Smooth muscle cell (in vitro differentiated cells): ENCODE measurements at regions not wholly inside any gene's neighbourhood (a gene's known extent, or its start where the extent isn't known, plus 50 kb on each side); places are given as distances from the start of the nearest gene placed in this dataset.

Source experiments
- DNase-seq: peaks from one replicate; lab custom pipeline; 2025; ENCODE audit not compliant: unreplicated experiment; lab: John Stamatoyannopoulos, UW
- H2AFZ ChIP-seq: fragments of 200-600 bp; sonication (generic); 2 replicates; pipeline ENCODE4 v1.6.0; 2016; ENCODE audit warnings: antibody characterized with exemption, low read depth, mild to moderate bottlenecking
- H3F3A ChIP-seq: fragments of 200-600 bp; sonication (generic); 2 replicates; pipeline ENCODE4 v1.6.0; 2017; ENCODE audit warnings: antibody characterized with exemption, low read depth
- H3K27ac ChIP-seq: fragments of 200-600 bp; sonication (generic); 2 replicates; pipeline ENCODE4 v1.5.1; 2016; ENCODE audit warnings: low read depth, mild to moderate bottlenecking
- H3K27me3 ChIP-seq: fragments of 200-600 bp; sonication (generic); 2 replicates; pipeline ENCODE4 v1.6.1; 2016; ENCODE audit warnings: low read depth, mild to moderate bottlenecking
- H3K36me3 ChIP-seq: fragments of 200-600 bp; sonication (generic); 2 replicates; pipeline ENCODE4 v1.5.1; 2016; ENCODE audit warnings: low read depth
- H3K4me1 ChIP-seq: fragments of 200-600 bp; sonication (generic); 2 replicates; pipeline ENCODE4 v1.5.1; 2016; ENCODE audit warnings: low read depth
- H3K4me2 ChIP-seq: fragments of 200-600 bp; sonication (generic); 2 replicates; pipeline ENCODE4 v1.6.0; 2016; ENCODE audit warnings: mild to moderate bottlenecking
- H3K4me3 ChIP-seq: fragments of 200-600 bp; sonication (generic); 2 replicates; pipeline ENCODE4 v1.5.1; 2016; ENCODE audit warnings: mild to moderate bottlenecking
- H3K79me2 ChIP-seq: fragments of 200-600 bp; sonication (generic); 2 replicates; pipeline ENCODE4 v1.6.0; 2016; ENCODE audit warnings: low read depth, mild to moderate bottlenecking
- H3K9ac ChIP-seq: fragments of 200-600 bp; sonication (generic); 2 replicates; pipeline ENCODE4 v1.6.0; 2016; ENCODE audit warnings: low read depth
- H3K9me3 ChIP-seq: fragments of 200-600 bp; sonication (generic); replicated peaks from 2 replicates; pipeline ENCODE4 v1.5.1; 2016; ENCODE audit warnings: low read depth
- H4K20me1 ChIP-seq: fragments of 200-600 bp; sonication (generic); 2 replicates; pipeline ENCODE4 v1.6.0; 2016; ENCODE audit warnings: low read depth
- CTCF ChIP-seq: fragments of 200-600 bp; sonication (generic); IDR thresholded peaks from 2 replicates; pipeline ENCODE4 v1.5.1; 2017; ENCODE audit warnings: borderline replicate concordance, mild to moderate bottlenecking, antibody characterized with exemption; ENCODE audit not compliant: insufficient read depth, poor library complexity, severe bottlenecking
- WGBS: methylation state at CpG from one replicate; pipeline ENCODE4 v1.1.7; 2016; ENCODE audit warnings: low lambda C conversion rate; 5-methylcytosine and 5-hydroxymethylcytosine counted together

- DNase-seq = no peak
- H3K9ac ChIP-seq = no peak overlapping the region
- no peaks in the 10 kb centered on the region for H3K79me2 ChIP-seq
- no peak for TF ChIP-seq CTCF
- no peaks in the 10 kb centered on the region for H4K20me1 ChIP-seq
- H3K27me3 ChIP-seq = no peaks in the 10 kb centered on the region
- no peak overlapping the region for H2AFZ ChIP-seq
- no peaks in the 10 kb centered on the region for H3K36me3 ChIP-seq
- no peak overlapping the region for H3K4me3 ChIP-seq
- peak overlapping the region; percentile 27 for H3K27ac ChIP-seq
- H3K9me3 ChIP-seq = no peaks in the 10 kb centered on the region
- no peak overlapping the region for H3K4me2 ChIP-seq
- no peaks in the 10 kb centered on the region for H3F3A ChIP-seq
- no peaks in the 10 kb centered on the region for H3K4me1 ChIP-seq
These were observed 982.2 kb downstream of the TLE1 start for GRCh38 chr9:80707120-80707519.

- TF ChIP-seq CTCF = no peak
- Histone ChIP-seq H3K4me3 (no peak overlapping the region), H3F3A (peaks cover 10% of the 10 kb centered on the region), H3K79me2 (no peaks in the 10 kb centered on the region), H3K9me3 (no peaks in the 10 kb centered on the region), H3K36me3 (no peaks in the 10 kb centered on the region), H3K27me3 (no peaks in the 10 kb centered on the region), H4K20me1 (no peaks in the 10 kb centered on the region), H2AFZ (no peak overlapping the region), H3K4me2 (peak overlapping the region; percentile 61), H3K27ac (peak overlapping the region; percentile 99), H3K4me1 (peaks cover 22% of the 10 kb centered on the region), H3K9ac (no peak overlapping the region)
- DNase-seq = no peak
These were observed 988.3 kb downstream of the TLE1 start for GRCh38 chr9:80701061-80701460.

- Histone ChIP-seq H3K36me3 (no peaks in the 10 kb centered on the region), H3K4me1 (peaks cover 22% of the 10 kb centered on the region), H3K4me3 (peak overlapping the region; percentile 7), H3K9ac (peak overlapping the region; percentile 91), H2AFZ (no peak overlapping the region), H3K4me2 (peak overlapping the region; percentile 73), H3K9me3 (no peaks in the 10 kb centered on the region), H3F3A (peaks cover 10% of the 10 kb centered on the region), H3K27me3 (no peaks in the 10 kb centered on the region), H4K20me1 (no peaks in the 10 kb centered on the region), H3K79me2 (no peaks in the 10 kb centered on the region), H3K27ac (peak overlapping the region; percentile 99)
- WGBS = 0% methylated on average over 2 of the region's 2 CpGs
- DNase-seq = no peak
- TF ChIP-seq CTCF = no peak
These were observed 989.8 kb downstream of the TLE1 start for GRCh38 chr9:80699511-80699998.

- Histone ChIP-seq H3K79me2 (no peaks in the 10 kb centered on the region), H3K9ac (peak overlapping the region; percentile 91), H4K20me1 (no peaks in the 10 kb centered on the region), H3K27ac (peak overlapping the region; percentile 99), H3F3A (peaks cover 10% of the 10 kb centered on the region), H3K27me3 (no peaks in the 10 kb centered on the region), H3K4me2 (peak overlapping the region; percentile 73), H3K4me3 (peak overlapping the region; percentile 7), H3K4me1 (peaks cover 22% of the 10 kb centered on the region), H3K36me3 (no peaks in the 10 kb centered on the region), H3K9me3 (no peaks in the 10 kb centered on the region), H2AFZ (no peak overlapping the region)
- TF ChIP-seq CTCF = no peak
- WGBS = 9% methylated on average over 2 of the region's 2 CpGs
- no peak for DNase-seq
These were observed 990.5 kb downstream of the TLE1 start for GRCh38 chr9:80698725-80699410.
